ENCODE measurements at regions not wholly inside any gene's neighbourhood (a gene's known extent, or its start where the extent isn't known, plus 50 kb on each side); places are given as distances from the start of the nearest gene placed in this dataset.
A peak's percentile ranks its signal among the peaks of the same experiment; 100 is the strongest.

- TF ChIP-seq CTCF (IDR thresholded peaks at IDR 0.05; ENCODE audit: low read length) (peak; percentile 70), EZH2 (optimal IDR thresholded peaks at IDR 0.05; ENCODE audit: low read depth, low read length) (no peak)
Measured at GRCh38 chr9:104386425-104387069, 117.5 kb upstream of the OR13F1 start.
